B cell (primary cell): ENCODE measurements at regions not wholly inside any gene's neighbourhood (a gene's known extent, or its start where the extent isn't known, plus 50 kb on each side); places are given as distances from the start of the nearest gene placed in this dataset.

Experiments
- ATAC-seq: fragments of 200-7000 bp; cut with Tn5 transposase; one replicate; pipeline ENCODE4 v1.10.0; 2021; ENCODE audit warnings: low read depth, mild to moderate bottlenecking, moderate number of reproducible peaks, moderate library complexity
- CTCF ChIA-PET: fragments of 350-600 bp; sonication (Branson Sonifier 250); formaldehyde crosslinking; loops from one replicate; lab custom pipeline; 2021; ENCODE audit warnings: antibody characterized with exemption, inconsistent platforms; lab: Charles Lee
- POLR2A ChIA-PET: fragments of 350-600 bp; sonication (Branson Sonifier 250); formaldehyde crosslinking; loops from one replicate; lab custom pipeline; 2021; ENCODE audit warnings: antibody characterized with exemption; lab: Charles Lee
- DNase-seq: peaks from one replicate; pipeline ENCODE4 v3.0.0; 2013
- H2AFZ ChIP-seq: 2 replicates; pipeline ENCODE4 v1.6.1; 2012; ENCODE audit warnings: mild to moderate bottlenecking, low read depth, low read length; ENCODE audit not compliant: insufficient read depth, poor library complexity, severe bottlenecking
- H3K27ac ChIP-seq, 2 donors: 1 replicate in 1 of 2; 2 replicates in 1 of 2; pipeline ENCODE4 v1.5.1; 2012 to 2013; ENCODE audit warnings: low read length in 2 of 2, mild to moderate bottlenecking in 2 of 2, moderate library complexity in 1 of 2
- H3K27me3 ChIP-seq, 4 experiments: fragments of 200-600 bp in 1 of 4; sonication (generic) in 1 of 4; replicated peaks in 1 of 4; 1 replicate in 2 of 4; 2 replicates in 2 of 4; pipeline versions ENCODE4 v1.6.1 to v1.7.0; 2013 to 2016; ENCODE audit warnings: low read length in 3 of 4, mild to moderate bottlenecking in 2 of 4, mixed read lengths in 1 of 4, moderate library complexity in 1 of 4; ENCODE audit not compliant: insufficient read depth in 4 of 4, control insufficient read depth in 3 of 4; ENCODE audit errors: control extremely low read depth in 1 of 4
- H3K36me3 ChIP-seq, 2 experiments: replicated peaks in 1 of 2; 1 replicate in 1 of 2; 2 replicates in 1 of 2; pipeline versions ENCODE4 v1.6.1 to v1.7.1; 2013; ENCODE audit warnings: low read length in 1 of 2; ENCODE audit not compliant: insufficient read depth in 2 of 2, control insufficient read depth in 1 of 2; ENCODE audit errors: control extremely low read depth in 1 of 2, extremely low read depth in 1 of 2
- H3K4me1 ChIP-seq, 2 donors: fragments of 200-600 bp in 1 of 2; sonication (generic) in 1 of 2; 1 replicate in 1 of 2; 2 replicates in 1 of 2; pipeline versions ENCODE4 v1.5.1 to v1.6.1; 2013 to 2017; ENCODE audit warnings: low read length in 2 of 2; ENCODE audit not compliant: control insufficient read depth in 2 of 2, insufficient read depth in 2 of 2
- H3K4me2 ChIP-seq: replicated peaks from 2 replicates; pipeline ENCODE3; 2012; ENCODE audit warnings: mild to moderate bottlenecking, low read depth, low read length; ENCODE audit not compliant: poor library complexity, severe bottlenecking
- H3K4me3 ChIP-seq, 5 experiments: fragments of 200-600 bp in 1 of 5; sonication (generic) in 1 of 5; 1 replicate in 3 of 5; 2 replicates in 2 of 5; pipeline versions ENCODE4 v1.5.1 to v1.7.0; 2011 to 2016; ENCODE audit warnings: low read length in 4 of 5, mild to moderate bottlenecking in 4 of 5, low read depth in 2 of 5, control low read depth in 1 of 5, moderate library complexity in 1 of 5; ENCODE audit not compliant: insufficient read depth in 1 of 5; ENCODE audit errors: control extremely low read depth in 1 of 5, extremely low read depth in 1 of 5
- H3K79me2 ChIP-seq: fragments of 200-600 bp; sonication (generic); one replicate; pipeline ENCODE4 v1.6.0; 2016; ENCODE audit warnings: low read length; ENCODE audit not compliant: control insufficient read depth, insufficient read depth
- H3K9ac ChIP-seq: fragments of 200-600 bp; sonication (generic); 2 replicates; pipeline ENCODE4 v1.6.1; 2017; ENCODE audit warnings: mild to moderate bottlenecking, low read length, moderate library complexity
- H3K9me3 ChIP-seq, 3 donors: one replicate each; pipeline versions ENCODE4 v1.6.1 to v1.7.1; 2013; ENCODE audit warnings: low read length in 2 of 3; ENCODE audit not compliant: control insufficient read depth in 2 of 3, insufficient read depth in 1 of 3; ENCODE audit errors: control extremely low read depth in 1 of 3
- H4K20me1 ChIP-seq: 2 replicates; pipeline ENCODE4 v1.6.0; 2012; ENCODE audit warnings: mild to moderate bottlenecking, low read length; ENCODE audit not compliant: insufficient read depth, control insufficient read depth, poor library complexity, severe bottlenecking
- H3K27ac Mint-ChIP-seq: one replicate; pipeline ENCODE4 v1.8.0; 2021; ENCODE audit warnings: mixed read lengths
- H3K27me3 Mint-ChIP-seq: one replicate; pipeline ENCODE4 v1.8.0; 2021; ENCODE audit warnings: mixed read lengths
- H3K4me1 Mint-ChIP-seq: one replicate; pipeline ENCODE4 v1.8.0; 2021; ENCODE audit warnings: mixed read lengths
- H3K4me3 Mint-ChIP-seq: one replicate; pipeline ENCODE4 v1.8.0; 2021; ENCODE audit warnings: mixed read lengths
- H3K9me3 Mint-ChIP-seq: one replicate; pipeline ENCODE4 v1.8.0; 2022; ENCODE audit warnings: mixed read lengths; ENCODE audit not compliant: insufficient read depth
- EZH2 ChIP-seq: IDR thresholded peaks from 2 replicates; pipeline ENCODE4 v1.6.1; 2012; ENCODE audit warnings: borderline replicate concordance, low read depth, mild to moderate bottlenecking, moderate library complexity, low read length; ENCODE audit not compliant: insufficient read depth, poor library complexity, severe bottlenecking
- WGBS: methylation state at CpG from one replicate; pipeline ENCODE4 v1.1.5; 2013; ENCODE audit warnings: missing lambda C conversion rate; ENCODE audit not compliant: insufficient coverage; 5-methylcytosine and 5-hydroxymethylcytosine counted together
- intact Hi-C: fragments of 100-400 bp; cut with micrococcal nuclease; formaldehyde crosslinking; loops from one replicate; pipeline ENCODE4 v1.10.0; 2022
- TF ChIP-seq, protein P1 (sequence below): fragments of 200-600 bp; IDR thresholded peaks from one replicate; pipeline ENCODE4 v1.8.0; 2022; ENCODE audit warnings: antibody characterized with exemption, mild to moderate bottlenecking

DNA sequence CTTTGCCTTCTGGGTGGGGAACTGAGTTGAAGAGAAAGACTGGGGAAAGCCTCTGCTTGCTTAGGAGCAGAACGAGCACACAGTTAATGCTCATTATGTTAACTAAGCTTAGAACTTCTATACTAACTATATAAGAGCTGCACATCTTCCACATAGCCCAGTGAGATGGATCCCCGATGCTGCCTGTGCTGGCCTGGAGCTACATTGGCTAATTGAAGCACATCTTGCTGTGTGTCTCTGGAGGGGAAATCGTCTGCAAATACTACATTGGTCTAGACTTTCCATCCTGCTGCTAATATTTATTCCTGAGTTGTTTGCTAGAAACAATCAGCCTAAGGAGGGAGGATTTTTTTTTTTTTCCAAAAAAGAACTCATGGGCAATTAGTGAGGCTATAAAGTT, 406.3 kb downstream of the HAPSTR1 start:
- Histone ChIP-seq H4K20me1 (no peaks in the 10 kb centered on the region), H3K9ac (no peak overlapping the region), H3K27me3 (no peaks in the 10 kb centered on the region), H3K4me2 (no peak overlapping the region), H3K27ac (no peak overlapping the region), H3K4me3 (no peak overlapping the region), H2AFZ (no peak overlapping the region), H3K36me3 (no peaks in the 10 kb centered on the region), H3K79me2 (no peaks in the 10 kb centered on the region), H3K4me1 (no peaks in the 10 kb centered on the region), H3K9me3 (no peaks in the 10 kb centered on the region)
- intact Hi-C loops, result no loop called here
- Mint-ChIP-seq H3K27me3 (peaks cover 6% of the 10 kb centered on the region), H3K4me3 (no peak overlapping the region), H3K9me3 (no peaks in the 10 kb centered on the region), H3K27ac (no peak overlapping the region), H3K4me1 (no peaks in the 10 kb centered on the region)
- DNase-seq (no peak), ATAC-seq (no peak)
- POLR2A ChIA-PET, result no interaction called here
- TF ChIP-seq EZH2, result no peak
- TF ChIP-seq, protein P1, sequence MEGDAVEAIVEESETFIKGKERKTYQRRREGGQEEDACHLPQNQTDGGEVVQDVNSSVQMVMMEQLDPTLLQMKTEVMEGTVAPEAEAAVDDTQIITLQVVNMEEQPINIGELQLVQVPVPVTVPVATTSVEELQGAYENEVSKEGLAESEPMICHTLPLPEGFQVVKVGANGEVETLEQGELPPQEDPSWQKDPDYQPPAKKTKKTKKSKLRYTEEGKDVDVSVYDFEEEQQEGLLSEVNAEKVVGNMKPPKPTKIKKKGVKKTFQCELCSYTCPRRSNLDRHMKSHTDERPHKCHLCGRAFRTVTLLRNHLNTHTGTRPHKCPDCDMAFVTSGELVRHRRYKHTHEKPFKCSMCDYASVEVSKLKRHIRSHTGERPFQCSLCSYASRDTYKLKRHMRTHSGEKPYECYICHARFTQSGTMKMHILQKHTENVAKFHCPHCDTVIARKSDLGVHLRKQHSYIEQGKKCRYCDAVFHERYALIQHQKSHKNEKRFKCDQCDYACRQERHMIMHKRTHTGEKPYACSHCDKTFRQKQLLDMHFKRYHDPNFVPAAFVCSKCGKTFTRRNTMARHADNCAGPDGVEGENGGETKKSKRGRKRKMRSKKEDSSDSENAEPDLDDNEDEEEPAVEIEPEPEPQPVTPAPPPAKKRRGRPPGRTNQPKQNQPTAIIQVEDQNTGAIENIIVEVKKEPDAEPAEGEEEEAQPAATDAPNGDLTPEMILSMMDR, result no peak
- WGBS, result 100% methylated on average over 1 of the region's 3 CpGs
- CTCF ChIA-PET, result interaction anchor here (0.7 kb wide), 1 partner anchor 625 kb away, joined by 3 read pairs; no protein-coding TSS in a partner anchor

- Histone ChIP-seq H3K9ac (no peak overlapping the region), H4K20me1 (no peaks in the 10 kb centered on the region), H3K4me2 (no peak overlapping the region), H3K36me3 (no peaks in the 10 kb centered on the region), H3K79me2 (no peaks in the 10 kb centered on the region), H3K27me3 (no peaks in the 10 kb centered on the region), H3K4me1 (no peaks in the 10 kb centered on the region), H3K9me3 (no peaks in the 10 kb centered on the region), H3K4me3 (no peak overlapping the region), H3K27ac (no peak overlapping the region), H2AFZ (no peak overlapping the region)
- H3K4me3 Mint-ChIP-seq, result no peak overlapping the region
- H3K27ac Mint-ChIP-seq, result no peak overlapping the region
- no peak for DNase-seq
- no peaks in the 10 kb centered on the region for H3K9me3 Mint-ChIP-seq
- no peaks in the 10 kb centered on the region for H3K4me1 Mint-ChIP-seq
- ATAC-seq, result no peak
- ChIA-PET POLR2A (no interaction called here), CTCF (no interaction called here)
- TF ChIP-seq, protein P1, result no peak
- no peak for TF ChIP-seq EZH2
- H3K27me3 Mint-ChIP-seq, result peaks cover 6% of the 10 kb centered on the region
- intact Hi-C loops, result no loop called here
- no CpG with 5 or more reads among the region's 1 CpG for WGBS
These were observed 408.6 kb downstream of the HAPSTR1 start for GRCh38 chr16:9499941-9500593.
